HepG2 (cell line): ENCODE measurements at regions not wholly inside any gene's neighbourhood (a gene's known extent, or its start where the extent isn't known, plus 50 kb on each side); places are given as distances from the start of the nearest gene placed in this dataset.

Experiments used
- ATAC-seq: fragments of 200-7000 bp; cut with Tn5 transposase; 3 replicates; pipeline ENCODE4 v1.9.1; 2020; ENCODE audit warnings: mild to moderate bottlenecking, moderate library complexity
- BruUV-seq: library from RNA; stranded (reverse); fragments of 400-500 nt; replicated peaks from 2 replicates; lab custom pipeline; 2021; lab: Mats Ljungman, UMichigan
- CTCF ChIA-PET: fragments of 300-600 bp; formaldehyde crosslinking; extraction: SDS; loops from one replicate; lab custom pipeline; 2021; ENCODE audit warnings: low total read pairs, inconsistent platforms, low intra/inter-chr PET ratio; lab: Yijun Ruan, JAX
- POLR2A ChIA-PET: fragments of 350-600 bp; sonication (Branson Sonifier 250); formaldehyde crosslinking; loops from one replicate; lab custom pipeline; 2020; ENCODE audit warnings: antibody characterized with exemption, inconsistent platforms; lab: Yijun Ruan, JAX
- DNase-seq: peaks from one replicate; pipeline ENCODE4 v3.0.0-alpha.2; 2015; ENCODE audit warnings: low spot score
- FAIRE-seq: peaks from 3 replicates; lab custom pipeline; 2011; peaks lifted over from hg19 to GRCh38; lab: Jason Lieb, UNC
- H2AFZ ChIP-seq: one replicate; pipeline ENCODE4 v1.6.1; 2011; ENCODE audit warnings: low read length, inconsistent platforms
- H3K27ac ChIP-seq: fragments of 300-600 bp; 3 replicates; pipeline ENCODE4 v1.8.0; 2011; ENCODE audit warnings: mixed run types, mild to moderate bottlenecking, mixed read lengths, low read length, inconsistent platforms; ENCODE audit not compliant: insufficient read depth; ENCODE audit errors: extremely low read length
- H3K27me3 ChIP-seq, 2 experiments: fragments of 200-600 bp in 1 of 2; 2 replicates in 1 of 2; 3 replicates in 1 of 2; pipeline versions ENCODE4 v1.6.0 to v1.8.0; 2011; ENCODE audit warnings: low read length in 2 of 2, mild to moderate bottlenecking in 2 of 2, moderate library complexity in 2 of 2, inconsistent platforms in 1 of 2; ENCODE audit not compliant: insufficient read depth in 2 of 2, control insufficient read depth in 1 of 2
- H3K36me3 ChIP-seq, 2 experiments: fragments of 200-600 bp in 1 of 2; replicated peaks in 1 of 2; 2 replicates in 1 of 2; 3 replicates in 1 of 2; pipeline versions ENCODE4 v1.5.1 to v1.8.0; 2011; ENCODE audit warnings: low read length in 2 of 2, inconsistent platforms in 1 of 2; ENCODE audit not compliant: insufficient read depth in 2 of 2, control insufficient read depth in 1 of 2
- H3K4me1 ChIP-seq: 2 replicates; pipeline ENCODE4 v1.5.1; 2012; ENCODE audit warnings: low read length, inconsistent platforms; ENCODE audit not compliant: insufficient read depth
- H3K4me2 ChIP-seq: 2 replicates; pipeline ENCODE4 v1.6.0; 2011; ENCODE audit warnings: low read depth, low read length, inconsistent platforms
- H3K4me3 ChIP-seq, 3 experiments: fragments of 200-600 bp in 1 of 3; sonication (generic), shearing (Covaris generic) in 1 of 3; replicated peaks in 1 of 3; 2 replicates each; pipeline ENCODE4 v1.5.1; 2011 to 2016; ENCODE audit warnings: low read length in 3 of 3, inconsistent platforms in 2 of 3, low read depth in 2 of 3, mild to moderate bottlenecking in 2 of 3, control low read depth in 1 of 3, mixed read lengths in 1 of 3; ENCODE audit not compliant: insufficient read depth in 1 of 3
- H3K79me2 ChIP-seq: one replicate; pipeline ENCODE4 v1.6.1; 2011; ENCODE audit warnings: low read length, inconsistent platforms; ENCODE audit not compliant: insufficient read depth
- H3K9ac ChIP-seq: 2 replicates; pipeline ENCODE4 v1.6.0; 2011; ENCODE audit warnings: mild to moderate bottlenecking, low read depth, low read length, inconsistent platforms; ENCODE audit not compliant: insufficient read depth
- H3K9me3 ChIP-seq: 2 replicates; pipeline ENCODE4 v1.5.1; 2012; ENCODE audit warnings: mild to moderate bottlenecking, low read length
- H4K20me1 ChIP-seq: 2 replicates; pipeline ENCODE4 v1.6.0; 2011; ENCODE audit warnings: inconsistent platforms, mild to moderate bottlenecking, low read length, moderate library complexity; ENCODE audit not compliant: insufficient read depth
- EED ChIP-seq: sonication (generic); formaldehyde crosslinking; IDR thresholded peaks from 2 replicates; pipeline ENCODE4 v1.5.0; 2020; ENCODE audit warnings: mild to moderate bottlenecking, missing genetic modification reagents
- ERF ChIP-seq: IDR thresholded peaks from 2 replicates; pipeline ENCODE4 v1.6.1; 2018; ENCODE audit warnings: missing biosample characterization, missing genetic modification reagents
- FOXJ3 ChIP-seq: sonication (generic); formaldehyde crosslinking; IDR thresholded peaks from 2 replicates; pipeline ENCODE4 v1.4.0; 2020; ENCODE audit warnings: missing genetic modification reagents, mild to moderate bottlenecking, borderline replicate concordance
- HNRNPK ChIP-seq: fragments of 200-400 bp; formaldehyde crosslinking; IDR thresholded peaks from 2 replicates; pipeline ENCODE4 v1.6.1; 2018; ENCODE audit warnings: low read length, low read depth, moderate library complexity, mild to moderate bottlenecking; ENCODE audit not compliant: poor library complexity, severe bottlenecking
- KAT8 ChIP-seq: IDR thresholded peaks from 2 replicates; pipeline ENCODE4 v1.6.1; 2016; ENCODE audit warnings: missing genetic modification reagents, missing compliant biosample characterization
- MED13 ChIP-seq: sonication (generic); formaldehyde crosslinking; IDR thresholded peaks from 2 replicates; pipeline ENCODE4 v1.5.0; 2020; ENCODE audit warnings: missing genetic modification reagents
- MIER2 ChIP-seq: IDR thresholded peaks from 2 replicates; pipeline ENCODE4 v1.6.1; 2016; ENCODE audit warnings: missing biosample characterization, missing genetic modification reagents
- NFKBIZ ChIP-seq: IDR thresholded peaks from 2 replicates; pipeline ENCODE4 v1.6.1; 2018; ENCODE audit warnings: missing genetic modification reagents, missing compliant biosample characterization
- ZBTB2 ChIP-seq: sonication (generic); formaldehyde crosslinking; IDR thresholded peaks from 2 replicates; pipeline ENCODE4 v1.8.0; 2022; ENCODE audit warnings: low read depth, missing genetic modification reagents
- ZFP36L1 ChIP-seq: sonication (generic); formaldehyde crosslinking; IDR thresholded peaks from 2 replicates; pipeline ENCODE4 v1.8.0; 2022; ENCODE audit warnings: mild to moderate bottlenecking, missing genetic modification reagents, moderate library complexity
- ZNF138 ChIP-seq: sonication (generic); formaldehyde crosslinking; IDR thresholded peaks from 2 replicates; pipeline ENCODE4 v1.5.0; 2020; ENCODE audit warnings: mild to moderate bottlenecking, low read depth, missing genetic modification reagents
- ZNF232 ChIP-seq: sonication (generic); formaldehyde crosslinking; IDR thresholded peaks from 2 replicates; pipeline ENCODE4 v1.4.0; 2020; ENCODE audit warnings: missing genetic modification reagents, borderline replicate concordance
- ZNF326 ChIP-seq: sonication (generic); formaldehyde crosslinking; IDR thresholded peaks from 2 replicates; pipeline ENCODE4 v1.4.0; 2020; ENCODE audit warnings: missing genetic modification reagents, borderline replicate concordance
- ZNF337 ChIP-seq: sonication (generic); formaldehyde crosslinking; IDR thresholded peaks from 2 replicates; pipeline ENCODE4 v1.5.1; 2020; ENCODE audit warnings: missing genetic modification reagents, low read depth, mild to moderate bottlenecking, borderline replicate concordance
- ZNF441 ChIP-seq: sonication (generic); formaldehyde crosslinking; IDR thresholded peaks from 2 replicates; pipeline ENCODE4 v1.7.0; 2021; ENCODE audit warnings: missing genetic modification reagents, borderline replicate concordance
- ZNF530 ChIP-seq: sonication (generic); formaldehyde crosslinking; IDR thresholded peaks from 2 replicates; pipeline ENCODE4 v1.5.0; 2020; ENCODE audit warnings: low read depth, mild to moderate bottlenecking, missing genetic modification reagents
- ZNF709 ChIP-seq: sonication (generic); formaldehyde crosslinking; IDR thresholded peaks from 2 replicates; pipeline ENCODE4 v1.5.0; 2020; ENCODE audit warnings: mild to moderate bottlenecking, missing genetic modification reagents
- ZNF816 ChIP-seq: sonication (generic); formaldehyde crosslinking; IDR thresholded peaks from 2 replicates; pipeline ENCODE4 v1.8.0; 2022; ENCODE audit warnings: missing genetic modification reagents, mild to moderate bottlenecking, borderline replicate concordance
- ZSCAN21 ChIP-seq: sonication (generic); formaldehyde crosslinking; IDR thresholded peaks from 2 replicates; pipeline ENCODE4 v1.8.0; 2022; ENCODE audit warnings: mild to moderate bottlenecking, missing genetic modification reagents, moderate library complexity, borderline replicate concordance
- WGBS: methylation state at CpG from one replicate; pipeline ENCODE4 v1.1.6; 2017; ENCODE audit warnings: low lambda C conversion rate; 5-methylcytosine and 5-hydroxymethylcytosine counted together
- in situ Hi-C: cut with HindIII; loops from 2 replicates; pipeline ENCODE4 v1.10.0; 2017; ENCODE audit warnings: low pct_unique_long_range_greater_than_20kb; ENCODE audit not compliant: extremely low pct_ligation_motif_present
- intact Hi-C: fragments of 100-400 bp; cut with micrococcal nuclease; formaldehyde crosslinking; loops from one replicate; pipeline ENCODE4 v1.10.0; 2022; ENCODE audit not compliant: unreplicated experiment
- TF ChIP-seq, protein P1 (sequence below): fragments of 450-650 bp; IDR thresholded peaks from 2 replicates; pipeline ENCODE4 v1.6.1; 2017
- TF ChIP-seq, protein P2 (sequence below): sonication (generic); formaldehyde crosslinking; IDR thresholded peaks from 2 replicates; pipeline ENCODE4 v1.9.0; 2021; ENCODE audit warnings: missing genetic modification reagents, mild to moderate bottlenecking, borderline replicate concordance

- Histone ChIP-seq H3K4me3 (no peak overlapping the region), H3K9me3 (no peaks in the 10 kb centered on the region), H3K9ac (no peak overlapping the region), H4K20me1 (no peaks in the 10 kb centered on the region), H3K27ac (no peak overlapping the region), H3K4me2 (no peak overlapping the region), H3K36me3 (no peaks in the 10 kb centered on the region), H3K4me1 (no peaks in the 10 kb centered on the region), H2AFZ (no peak overlapping the region), H3K27me3 (peaks cover 1 to 24% of the 10 kb centered on the region in 2 experiments; a peak in 3 of 5 replicates), H3K79me2 (no peaks in the 10 kb centered on the region)
- 9% methylated on average over 7 of the region's 7 CpGs for WGBS
- FAIRE-seq, result no peak
- in situ Hi-C loops, result no loop called here
- DNase-seq, result no peak
- CTCF ChIA-PET, result no interaction called here
- intact Hi-C loops, result no loop called here
- POLR2A ChIA-PET, result no interaction called here
- BruUV-seq, result no TSS peak
- no peak for ATAC-seq
- TF ChIP-seq ZNF709 (CRISPR knock-in tag), result no peak
- no peak for TF ChIP-seq ZFP36L1 (CRISPR knock-in tag)
- TF ChIP-seq ZNF816 (CRISPR knock-in tag), result no peak
- TF ChIP-seq ZNF138 (CRISPR knock-in tag), result no peak
- TF ChIP-seq ZNF232 (CRISPR knock-in tag), result 0 out of 2 replicates have a peak, but pooled peaks have one; percentile 31
- TF ChIP-seq, protein P1, sequence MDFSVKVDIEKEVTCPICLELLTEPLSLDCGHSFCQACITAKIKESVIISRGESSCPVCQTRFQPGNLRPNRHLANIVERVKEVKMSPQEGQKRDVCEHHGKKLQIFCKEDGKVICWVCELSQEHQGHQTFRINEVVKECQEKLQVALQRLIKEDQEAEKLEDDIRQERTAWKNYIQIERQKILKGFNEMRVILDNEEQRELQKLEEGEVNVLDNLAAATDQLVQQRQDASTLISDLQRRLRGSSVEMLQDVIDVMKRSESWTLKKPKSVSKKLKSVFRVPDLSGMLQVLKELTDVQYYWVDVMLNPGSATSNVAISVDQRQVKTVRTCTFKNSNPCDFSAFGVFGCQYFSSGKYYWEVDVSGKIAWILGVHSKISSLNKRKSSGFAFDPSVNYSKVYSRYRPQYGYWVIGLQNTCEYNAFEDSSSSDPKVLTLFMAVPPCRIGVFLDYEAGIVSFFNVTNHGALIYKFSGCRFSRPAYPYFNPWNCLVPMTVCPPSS, result no peak
- TF ChIP-seq ZSCAN21 (CRISPR knock-in tag), result no peak
- no peak for TF ChIP-seq FOXJ3 (CRISPR knock-in tag)
- TF ChIP-seq ZNF530 (CRISPR knock-in tag), result no peak
- no peak for TF ChIP-seq ZBTB2 (CRISPR knock-in tag)
- TF ChIP-seq MED13, result no peak
- TF ChIP-seq ERF (CRISPR knock-in tag), result 0 out of 2 replicates have a peak, but pooled peaks have one; percentile 24
- TF ChIP-seq KAT8 (CRISPR knock-in tag), result no peak
- TF ChIP-seq ZNF441 (CRISPR knock-in tag), result no peak
- no peak for TF ChIP-seq ZNF337 (CRISPR knock-in tag)
- TF ChIP-seq HNRNPK, result no peak
- TF ChIP-seq EED (CRISPR knock-in tag), result no peak
- TF ChIP-seq NFKBIZ, result no peak
- no peak for TF ChIP-seq ZNF326 (CRISPR knock-in tag)
- TF ChIP-seq, protein P2, sequence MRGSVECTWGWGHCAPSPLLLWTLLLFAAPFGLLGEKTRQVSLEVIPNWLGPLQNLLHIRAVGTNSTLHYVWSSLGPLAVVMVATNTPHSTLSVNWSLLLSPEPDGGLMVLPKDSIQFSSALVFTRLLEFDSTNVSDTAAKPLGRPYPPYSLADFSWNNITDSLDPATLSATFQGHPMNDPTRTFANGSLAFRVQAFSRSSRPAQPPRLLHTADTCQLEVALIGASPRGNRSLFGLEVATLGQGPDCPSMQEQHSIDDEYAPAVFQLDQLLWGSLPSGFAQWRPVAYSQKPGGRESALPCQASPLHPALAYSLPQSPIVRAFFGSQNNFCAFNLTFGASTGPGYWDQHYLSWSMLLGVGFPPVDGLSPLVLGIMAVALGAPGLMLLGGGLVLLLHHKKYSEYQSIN (CRISPR knock-in tag), result no peak
- peak; percentile 93 for TF ChIP-seq MIER2 (CRISPR knock-in tag)
Observed at GRCh38 chr12:111211910-111212757, 156.8 kb downstream of the PHETA1 start.
